ENCODE measurements at regions not wholly inside any gene's neighbourhood (a gene's known extent, or its start where the extent isn't known, plus 50 kb on each side); places are given as distances from the start of the nearest gene placed in this dataset.

DNA sequence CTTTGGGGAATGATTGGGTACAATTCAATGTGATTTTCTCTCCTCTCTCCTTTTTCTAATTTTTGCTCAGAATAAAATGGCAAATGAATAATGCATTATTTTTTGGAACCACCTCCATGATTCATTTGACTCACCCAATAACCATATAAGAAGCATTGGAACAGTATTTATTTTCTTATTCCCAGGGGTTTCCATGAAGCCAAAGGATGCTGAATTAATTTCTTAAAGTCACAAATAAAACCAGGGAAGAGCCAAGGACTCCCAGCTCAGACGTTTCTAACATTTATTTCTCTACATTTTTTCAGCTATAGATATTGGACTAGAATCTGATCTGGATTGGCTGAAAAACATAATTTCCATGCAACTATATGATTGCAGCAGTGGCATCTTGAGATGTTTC lies 735.2 kb upstream of the ANKRD30A start:
- TF ChIP-seq, protein P1, sequence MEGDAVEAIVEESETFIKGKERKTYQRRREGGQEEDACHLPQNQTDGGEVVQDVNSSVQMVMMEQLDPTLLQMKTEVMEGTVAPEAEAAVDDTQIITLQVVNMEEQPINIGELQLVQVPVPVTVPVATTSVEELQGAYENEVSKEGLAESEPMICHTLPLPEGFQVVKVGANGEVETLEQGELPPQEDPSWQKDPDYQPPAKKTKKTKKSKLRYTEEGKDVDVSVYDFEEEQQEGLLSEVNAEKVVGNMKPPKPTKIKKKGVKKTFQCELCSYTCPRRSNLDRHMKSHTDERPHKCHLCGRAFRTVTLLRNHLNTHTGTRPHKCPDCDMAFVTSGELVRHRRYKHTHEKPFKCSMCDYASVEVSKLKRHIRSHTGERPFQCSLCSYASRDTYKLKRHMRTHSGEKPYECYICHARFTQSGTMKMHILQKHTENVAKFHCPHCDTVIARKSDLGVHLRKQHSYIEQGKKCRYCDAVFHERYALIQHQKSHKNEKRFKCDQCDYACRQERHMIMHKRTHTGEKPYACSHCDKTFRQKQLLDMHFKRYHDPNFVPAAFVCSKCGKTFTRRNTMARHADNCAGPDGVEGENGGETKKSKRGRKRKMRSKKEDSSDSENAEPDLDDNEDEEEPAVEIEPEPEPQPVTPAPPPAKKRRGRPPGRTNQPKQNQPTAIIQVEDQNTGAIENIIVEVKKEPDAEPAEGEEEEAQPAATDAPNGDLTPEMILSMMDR (IDR thresholded peaks at IDR 0.05): no peak
- no peak for TF ChIP-seq POLR2A (IDR thresholded peaks at IDR 0.05)
- no peak for TF ChIP-seq EP300 (IDR thresholded peaks at IDR 0.05)

All from upper lobe of left lung (tissue), 4 donors.